ENCODE measurements at regions not wholly inside any gene's neighbourhood (a gene's known extent, or its start where the extent isn't known, plus 50 kb on each side); places are given as distances from the start of the nearest gene placed in this dataset.

GRCh38 chr4:79498282-79498681, 90.3 kb upstream of the GK2 start:
- Histone ChIP-seq H3K27me3 (no peaks in the 10 kb centered on the region), H3K4me3 (ENCODE audit: low read depth, low read length) (no peak overlapping the region), H3K36me3 (no peaks in the 10 kb centered on the region), H3K9me3 (no peaks in the 10 kb centered on the region), H3K4me1 (peaks cover 4% of the 10 kb centered on the region; the same call in 1 of the 2 replicates)
- no peak for TF ChIP-seq CTCF (IDR thresholded peaks at IDR 0.05; ENCODE audit: low read depth, low read length)
- DNase-seq: no peak

DNA sequence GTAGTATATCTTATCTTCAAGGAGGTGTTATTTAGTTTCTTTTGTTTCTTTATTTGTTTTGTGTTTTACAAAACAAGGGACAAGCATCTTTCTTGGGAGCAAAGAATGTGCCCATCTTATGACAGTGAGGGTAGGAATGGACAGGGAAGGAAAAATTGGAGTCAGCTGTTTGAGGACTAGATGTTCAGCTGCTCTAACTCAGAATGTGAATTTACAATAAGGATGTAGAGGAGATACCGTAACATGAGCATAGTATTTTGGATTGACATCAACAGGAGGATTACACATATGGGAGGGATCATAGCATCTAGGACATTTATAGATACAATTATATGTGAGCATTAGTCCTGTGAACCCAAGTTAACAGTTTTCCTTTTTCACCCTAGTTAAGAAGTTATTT, 89.0 kb upstream of the GK2 start:
- TF ChIP-seq CTCF (IDR thresholded peaks at IDR 0.05; ENCODE audit: low read depth, low read length): no peak
- no peak for DNase-seq
- no peak overlapping the region for H3K4me3 ChIP-seq (ENCODE audit: low read depth, low read length)
- no peaks in the 10 kb centered on the region for H3K36me3 ChIP-seq
- H3K27me3 ChIP-seq: no peaks in the 10 kb centered on the region
- no peaks in the 10 kb centered on the region for H3K9me3 ChIP-seq
- H3K4me1 ChIP-seq: peaks cover 4% of the 10 kb centered on the region; the same call in 1 of the 2 replicates

GRCh38 chr4:79495447-79495846, 87.4 kb upstream of the GK2 start:
- no peaks in the 10 kb centered on the region for H3K27me3 ChIP-seq
- no peak overlapping the region for H3K4me3 ChIP-seq (ENCODE audit: low read depth, low read length)
- H3K4me1 ChIP-seq: peaks cover 4% of the 10 kb centered on the region; the same call in 1 of the 2 replicates
- H3K9me3 ChIP-seq: no peaks in the 10 kb centered on the region
- no peak for DNase-seq
- no peaks in the 10 kb centered on the region for H3K36me3 ChIP-seq
- no peak for TF ChIP-seq CTCF (IDR thresholded peaks at IDR 0.05; ENCODE audit: low read depth, low read length)

DNA sequence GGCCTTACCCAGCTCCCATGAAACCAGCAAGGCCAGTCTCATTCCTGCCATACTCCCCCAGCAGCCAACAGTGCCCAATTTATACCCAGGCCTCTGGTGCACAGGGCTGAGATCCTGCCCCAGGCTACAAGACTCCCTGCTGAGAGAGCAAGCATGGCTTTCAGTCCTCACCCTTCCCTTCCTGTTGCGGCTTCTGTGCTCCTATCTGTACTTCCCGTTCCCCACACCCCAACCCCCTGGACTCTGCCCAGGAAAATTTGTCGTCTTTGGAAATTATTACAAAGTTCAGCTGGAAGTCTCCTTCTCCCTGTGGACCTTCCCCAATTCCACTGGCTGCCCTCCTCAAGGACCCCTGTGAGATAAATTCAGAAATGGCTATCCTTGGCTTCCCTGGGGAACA, 84.1 kb upstream of the GK2 start:
- Histone ChIP-seq H3K4me1 (peaks cover 4% of the 10 kb centered on the region; the same call in 1 of the 2 replicates), H3K27me3 (no peaks in the 10 kb centered on the region), H3K9me3 (no peaks in the 10 kb centered on the region), H3K4me3 (ENCODE audit: low read depth, low read length) (no peak overlapping the region), H3K36me3 (no peaks in the 10 kb centered on the region)
- no peak for DNase-seq
- TF ChIP-seq CTCF (IDR thresholded peaks at IDR 0.05; ENCODE audit: low read depth, low read length): no peak

DNA sequence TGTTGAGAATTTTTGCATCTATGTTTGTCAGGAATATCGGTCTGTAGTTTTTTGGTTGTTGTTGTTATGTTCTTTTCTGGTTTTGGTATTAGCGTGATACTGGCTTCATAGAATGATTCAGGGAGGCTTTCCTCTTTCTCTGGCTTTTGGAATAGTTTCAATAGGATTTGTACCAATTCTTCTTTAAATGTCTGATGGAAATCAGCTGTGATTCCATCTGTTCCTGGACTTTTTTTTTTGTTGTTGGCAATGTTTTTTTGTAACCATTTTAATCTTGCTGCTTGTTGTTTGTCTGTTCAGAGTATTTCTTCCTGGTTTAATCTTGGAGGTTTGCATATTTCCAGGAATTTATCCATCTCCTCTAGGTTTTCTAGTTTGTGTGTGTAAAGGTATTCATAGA, 81.5 kb upstream of the GK2 start:
- no peak overlapping the region for H3K4me3 ChIP-seq (ENCODE audit: low read depth, low read length)
- DNase-seq: no peak
- H3K4me1 ChIP-seq: no peaks in the 10 kb centered on the region
- H3K9me3 ChIP-seq: no peaks in the 10 kb centered on the region
- no peaks in the 10 kb centered on the region for H3K36me3 ChIP-seq
- H3K27me3 ChIP-seq: no peaks in the 10 kb centered on the region
- no peak for TF ChIP-seq CTCF (IDR thresholded peaks at IDR 0.05; ENCODE audit: low read depth, low read length)

DNA sequence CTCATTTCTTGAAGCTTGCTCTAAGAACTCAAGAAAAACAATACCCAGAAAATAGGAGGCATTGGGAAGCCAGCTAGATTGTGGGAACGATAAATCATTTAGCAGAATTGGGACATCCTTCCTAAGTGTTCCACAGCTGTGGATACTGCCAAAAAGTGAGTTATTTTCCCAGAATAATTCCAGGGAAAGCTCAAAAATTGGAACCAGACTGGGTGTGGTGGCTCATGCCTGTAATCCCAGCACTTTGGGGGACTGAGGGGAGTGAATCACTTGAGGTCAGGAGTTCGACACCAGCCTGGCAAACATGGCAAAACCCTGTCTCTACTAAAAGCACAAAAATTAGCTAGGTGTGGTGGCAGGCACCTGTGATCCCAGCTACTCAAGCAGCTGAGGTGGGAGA, 68.2 kb upstream of the GK2 start:
- no peak for DNase-seq
- Histone ChIP-seq H3K36me3 (no peaks in the 10 kb centered on the region), H3K4me1 (no peaks in the 10 kb centered on the region), H3K4me3 (ENCODE audit: low read depth, low read length) (no peak overlapping the region), H3K27me3 (no peaks in the 10 kb centered on the region; the same call in 1 of the 2 replicates), H3K9me3 (no peaks in the 10 kb centered on the region)
- no peak for TF ChIP-seq CTCF (IDR thresholded peaks at IDR 0.05; ENCODE audit: low read depth, low read length)
